ENCODE measurements at regions not wholly inside any gene's neighbourhood (a gene's known extent, or its start where the extent isn't known, plus 50 kb on each side); places are given as distances from the start of the nearest gene placed in this dataset.

GRCh38 chr2:220270481-220271070 is 643.1 kb downstream of the SLC4A3 start:
- TF ChIP-seq CTCF (IDR thresholded peaks at IDR 0.05) (no peak), ZFX (IDR thresholded peaks at IDR 0.05; ENCODE audit: borderline replicate concordance) (no peak)

Data from 22Rv1 (cell line).